HG02642 (cell line): ENCODE measurements at regions not wholly inside any gene's neighbourhood (a gene's known extent, or its start where the extent isn't known, plus 50 kb on each side); places are given as distances from the start of the nearest gene placed in this dataset.

ENCODE experiments used
- ATAC-seq: cut with Tn5 transposase; IDR thresholded peaks from one replicate; pipeline ENCODE4 v1.9.1; 2021; ENCODE audit warnings: mild to moderate bottlenecking; ENCODE audit not compliant: unreplicated experiment, poor library complexity

DNA sequence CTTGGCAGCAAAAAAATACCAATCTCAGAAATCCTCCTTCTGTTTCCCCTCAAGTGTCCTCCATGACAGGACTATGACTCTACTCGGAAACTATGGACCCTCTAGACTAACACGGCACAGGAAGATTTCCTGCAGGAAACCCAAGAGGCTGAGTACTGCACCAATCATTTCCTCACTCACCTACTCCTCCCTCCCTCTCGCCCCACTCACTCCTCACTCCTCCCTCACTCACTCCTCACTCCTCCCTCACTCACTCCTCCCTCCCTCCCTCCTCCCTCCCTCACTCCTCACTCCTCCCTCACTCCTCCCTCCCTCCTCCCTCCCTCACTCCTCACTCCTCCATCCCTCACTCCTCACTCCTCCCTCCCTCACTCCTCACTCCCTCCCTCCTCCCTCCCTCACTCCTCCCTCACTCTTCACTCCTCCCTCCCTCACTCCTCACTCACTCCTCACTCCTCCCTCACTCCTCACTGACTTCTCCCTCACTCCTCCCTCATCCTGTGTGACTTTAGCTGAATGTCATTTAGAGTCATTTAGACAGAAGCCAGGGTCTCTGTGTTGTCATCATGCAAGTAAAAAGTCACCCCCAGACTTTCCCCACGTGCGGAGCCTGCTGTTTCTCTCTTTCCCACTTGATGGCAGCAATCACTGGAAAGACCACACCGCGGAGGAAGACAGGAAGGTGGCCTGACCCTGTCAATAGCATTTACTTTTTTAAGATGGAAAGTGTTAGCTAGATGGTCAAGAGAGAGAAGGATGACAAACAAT, 226.8 kb upstream of the PDE10A start:
- no peak for ATAC-seq

DNA sequence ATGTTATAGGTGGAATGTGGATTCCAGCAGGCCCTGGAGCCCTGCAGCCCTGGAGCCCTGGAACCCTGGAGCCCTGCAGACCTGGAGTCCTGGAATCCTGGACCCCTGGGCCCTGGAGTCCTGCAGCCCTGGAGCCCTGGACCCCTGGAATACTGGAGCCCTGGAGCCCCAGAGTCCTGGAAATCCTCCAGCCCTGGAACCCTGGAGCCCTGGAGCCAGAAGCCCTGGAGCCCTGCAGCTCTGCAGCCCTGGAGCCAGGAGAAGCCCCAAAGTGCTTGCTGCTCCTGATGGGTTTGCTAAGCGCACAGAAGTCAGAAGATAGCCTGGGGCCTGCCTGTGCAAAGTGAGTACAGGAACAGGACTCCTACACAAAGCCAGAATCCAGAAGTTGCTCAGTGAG, 223.1 kb upstream of the PDE10A start:
- ATAC-seq, result no peak

DNA sequence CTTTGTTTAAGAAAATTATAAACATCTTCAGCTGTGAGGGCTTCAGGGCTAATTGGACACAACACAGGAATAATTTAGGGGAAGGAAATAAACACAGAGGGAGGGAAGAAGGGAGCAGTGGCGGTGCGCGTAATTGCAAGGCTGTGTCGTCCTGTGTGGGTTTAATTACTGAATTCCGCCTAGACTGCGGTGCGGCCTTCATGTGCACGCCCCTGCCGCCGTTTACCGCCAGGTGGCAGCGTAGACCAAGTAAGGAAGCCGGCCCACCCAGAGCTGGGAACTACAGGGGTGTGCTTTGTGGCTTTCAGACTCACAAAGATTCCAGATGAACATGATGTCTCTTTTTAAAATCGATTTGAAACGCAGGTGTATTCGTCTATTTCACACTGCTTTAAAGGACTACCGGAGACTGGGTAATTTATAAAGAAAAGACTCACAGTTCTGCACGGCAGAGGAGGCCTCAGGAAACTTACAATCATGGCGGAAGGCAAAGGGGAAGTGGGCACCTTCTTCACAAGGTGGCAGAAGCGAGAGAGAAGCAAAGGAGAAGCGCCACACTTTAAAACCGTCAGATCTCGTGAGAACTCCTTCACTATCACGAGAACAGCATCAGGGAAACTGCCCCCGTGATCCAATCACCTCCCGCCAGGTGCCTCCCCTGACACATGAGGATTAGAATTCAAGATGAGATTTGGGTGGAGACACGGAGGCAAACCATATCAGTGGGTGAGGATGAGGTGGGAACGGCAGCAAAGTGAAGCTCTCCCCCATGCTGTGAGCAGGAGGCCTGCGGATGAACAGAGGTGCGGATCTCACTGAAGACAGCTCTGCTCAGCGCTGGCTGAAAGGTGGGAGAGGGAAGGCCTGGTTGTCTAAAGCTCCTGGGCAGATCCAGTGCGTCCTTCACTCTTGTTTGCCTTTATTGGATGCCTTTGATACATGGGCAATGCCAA, 222.0 kb upstream of the PDE10A start:
- peak; percentile 94 for ATAC-seq

DNA sequence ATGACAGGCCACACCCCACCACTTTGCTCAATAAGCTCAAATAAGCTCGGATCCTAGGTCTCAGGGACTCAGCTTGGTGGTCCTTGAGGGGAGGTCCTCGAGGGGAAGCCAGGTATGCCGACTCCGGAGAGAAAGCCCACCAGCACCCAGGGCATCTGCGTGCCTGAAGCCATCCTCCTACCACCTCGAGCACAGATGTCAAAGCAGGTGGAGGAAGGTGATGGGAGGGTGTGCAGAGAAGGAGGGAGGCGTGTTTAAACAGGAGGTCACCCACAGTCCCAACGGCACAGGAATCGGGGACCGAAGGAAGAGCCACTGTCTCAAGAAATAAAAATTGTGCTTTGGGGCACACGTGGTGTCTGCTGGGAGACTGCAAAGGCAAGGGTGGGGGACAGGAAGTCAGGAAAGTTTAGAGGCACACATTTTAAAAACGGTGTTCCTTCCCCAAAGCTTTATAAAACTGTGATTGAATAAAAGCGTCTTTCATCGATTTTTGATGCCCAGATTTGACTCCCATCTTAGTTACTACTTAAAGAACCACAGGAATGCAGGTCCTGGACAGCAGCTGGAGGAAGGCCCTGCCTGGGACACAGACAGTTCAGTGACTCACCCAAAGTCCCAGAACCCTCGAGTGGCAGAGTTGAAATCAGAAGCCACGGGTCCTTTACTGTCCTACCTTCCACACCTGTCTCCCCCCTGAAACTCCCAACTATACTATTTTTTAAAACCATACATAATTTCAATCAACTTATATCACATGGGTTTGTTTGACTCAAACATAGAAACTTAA, 221.0 kb upstream of the PDE10A start:
- no peak for ATAC-seq

DNA sequence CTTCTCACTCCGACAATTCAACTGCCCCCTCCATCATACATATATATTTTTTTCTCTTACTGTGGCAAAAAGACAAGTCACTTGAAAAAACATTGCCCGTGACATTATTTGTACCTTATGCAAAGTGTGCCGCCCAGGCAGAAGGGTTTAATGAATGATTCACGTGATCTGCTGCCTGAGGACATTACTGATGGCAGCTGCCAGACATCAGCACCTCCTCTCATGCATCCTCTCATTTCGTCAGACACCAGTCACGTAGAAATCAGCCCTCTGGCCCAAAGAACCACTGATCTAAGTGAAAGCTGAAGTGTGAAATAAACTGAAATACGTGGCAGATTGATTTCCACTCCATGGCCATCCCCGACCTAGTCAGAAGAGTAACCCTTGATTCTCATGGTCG, 218.8 kb upstream of the PDE10A start:
- ATAC-seq, result no peak

DNA sequence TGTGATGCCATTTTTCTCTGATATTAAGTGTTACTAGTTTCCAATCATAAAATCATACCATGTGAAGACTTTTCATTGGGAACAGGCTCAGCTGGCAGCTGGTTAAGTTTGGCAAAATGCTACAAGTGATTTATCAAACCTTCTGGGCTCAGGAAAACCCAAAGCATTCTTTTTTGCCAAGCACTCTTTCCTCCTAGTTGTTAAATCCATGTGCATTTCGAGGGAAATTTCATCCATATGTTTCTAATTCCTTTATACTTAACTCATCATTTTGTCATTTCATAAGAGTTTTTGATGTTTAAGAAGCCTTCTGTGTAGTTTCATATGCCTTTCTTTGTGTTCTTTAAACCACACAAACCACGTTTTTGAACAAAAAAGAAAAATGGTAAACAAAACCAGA, 217.6 kb upstream of the PDE10A start:
- ATAC-seq, result no peak

DNA sequence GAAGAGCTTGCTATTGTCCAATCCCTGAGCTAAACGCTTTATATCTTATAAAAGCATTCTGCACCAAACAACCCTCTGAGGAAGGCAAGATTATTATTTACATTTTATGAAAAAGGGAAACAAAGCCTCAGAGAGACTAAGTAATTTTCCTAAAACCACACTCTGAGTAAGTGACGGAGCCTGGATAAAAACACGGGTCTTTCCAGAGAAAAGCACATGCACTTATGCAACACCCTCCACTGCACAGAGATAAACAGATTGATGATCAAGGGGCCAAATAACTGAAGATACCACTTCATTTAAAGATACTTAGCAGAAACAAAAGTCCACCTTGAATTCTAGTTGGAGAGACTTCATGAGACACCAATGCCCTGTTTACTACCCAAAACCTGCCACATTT, 214.7 kb upstream of the PDE10A start:
- no peak for ATAC-seq

DNA sequence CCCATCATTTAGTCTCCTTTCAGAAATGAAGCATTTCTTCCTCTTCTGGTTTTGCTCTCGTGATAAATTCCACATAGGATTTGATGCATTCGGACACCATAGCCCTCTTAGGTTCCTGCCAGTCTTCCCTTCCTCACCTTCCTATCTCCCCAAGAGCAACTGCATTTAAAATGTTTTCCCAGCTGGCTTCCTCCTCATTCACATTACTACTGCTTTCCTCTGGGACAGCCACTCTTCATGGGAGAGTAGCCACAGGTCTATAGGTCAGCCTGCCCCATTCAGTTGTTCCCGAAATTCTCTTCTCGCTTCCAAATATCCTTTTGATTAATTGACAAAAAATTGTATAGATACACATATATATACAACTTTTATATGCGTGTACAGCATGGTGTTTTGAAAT, 214.2 kb upstream of the PDE10A start:
- no peak for ATAC-seq

DNA sequence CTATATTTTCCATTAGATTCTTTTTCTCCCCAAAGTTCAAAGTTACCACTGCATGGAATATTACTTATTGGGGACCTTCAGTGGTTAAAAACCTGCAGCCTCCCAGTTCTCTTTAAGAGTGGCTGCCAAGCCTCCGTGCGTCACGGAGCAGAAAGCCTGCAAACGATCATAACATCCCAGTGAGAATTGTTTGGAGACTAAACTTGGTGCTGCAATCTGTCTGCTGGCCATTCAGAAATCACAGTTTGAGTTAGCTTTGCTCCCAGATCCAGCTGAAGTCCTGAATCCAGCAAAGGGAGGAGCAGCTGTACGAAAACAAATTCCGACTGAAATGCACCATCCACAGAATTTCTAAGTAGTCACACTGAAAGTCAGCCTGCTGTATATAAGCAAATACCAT, 213.5 kb upstream of the PDE10A start:
- ATAC-seq, result no peak

DNA sequence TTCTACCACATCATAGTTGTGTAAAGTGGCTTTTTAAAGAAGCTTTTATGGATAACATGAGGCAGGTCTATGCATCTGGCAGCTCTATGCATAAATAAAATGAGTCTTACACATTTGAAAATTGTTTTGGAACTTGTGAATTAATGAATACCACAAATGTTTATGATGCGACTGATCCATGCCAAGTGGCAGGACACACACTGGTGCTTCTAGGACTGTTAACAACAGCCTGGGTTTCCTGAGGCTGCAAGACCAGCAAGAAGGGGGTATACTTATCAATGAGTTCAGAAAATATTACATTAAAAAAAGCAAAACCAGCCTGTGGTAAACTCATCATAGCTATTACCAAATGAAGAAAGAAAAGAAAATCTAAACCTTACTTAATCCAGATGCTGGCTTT, 212.9 kb upstream of the PDE10A start:
- no peak for ATAC-seq

DNA sequence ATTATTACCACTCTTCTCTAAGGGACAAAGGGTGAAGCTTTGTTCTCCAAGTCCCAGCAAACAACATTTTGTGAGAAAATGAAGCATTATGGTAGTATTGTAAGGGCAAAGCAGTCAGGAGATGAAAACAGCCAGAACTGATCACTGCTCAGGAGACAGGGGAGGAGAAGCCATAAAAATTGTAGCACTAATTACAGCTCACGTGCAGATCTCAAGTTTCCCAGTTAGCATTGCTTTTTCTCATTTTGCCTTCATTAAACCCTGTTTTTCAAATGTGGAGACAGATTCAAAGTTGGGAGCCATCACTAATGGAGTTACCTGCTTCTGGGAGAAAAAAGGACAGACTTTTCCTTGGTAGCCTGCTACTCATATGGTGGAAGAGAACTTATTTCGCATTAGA, 210.9 kb upstream of the PDE10A start:
- no peak for ATAC-seq

DNA sequence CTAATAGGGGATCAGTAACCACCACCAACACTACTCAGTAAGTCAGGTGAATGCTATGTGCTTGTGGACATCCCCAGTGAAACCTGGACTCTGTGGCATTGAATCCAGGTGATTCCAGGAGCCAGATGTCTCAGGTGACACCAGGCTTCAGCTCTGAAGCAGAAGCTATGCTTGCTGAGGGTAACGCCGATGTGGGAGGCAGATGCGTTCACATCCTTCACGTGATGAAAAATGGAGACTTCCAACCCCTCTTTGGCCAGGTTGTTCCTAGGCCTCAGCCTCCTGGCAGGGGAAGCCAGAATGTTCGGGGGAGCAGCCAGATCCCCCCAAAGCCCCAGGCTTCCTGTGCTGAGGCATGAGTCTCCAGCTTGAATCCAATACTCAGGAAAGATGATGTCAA, 209.8 kb upstream of the PDE10A start:
- ATAC-seq, result no peak

DNA sequence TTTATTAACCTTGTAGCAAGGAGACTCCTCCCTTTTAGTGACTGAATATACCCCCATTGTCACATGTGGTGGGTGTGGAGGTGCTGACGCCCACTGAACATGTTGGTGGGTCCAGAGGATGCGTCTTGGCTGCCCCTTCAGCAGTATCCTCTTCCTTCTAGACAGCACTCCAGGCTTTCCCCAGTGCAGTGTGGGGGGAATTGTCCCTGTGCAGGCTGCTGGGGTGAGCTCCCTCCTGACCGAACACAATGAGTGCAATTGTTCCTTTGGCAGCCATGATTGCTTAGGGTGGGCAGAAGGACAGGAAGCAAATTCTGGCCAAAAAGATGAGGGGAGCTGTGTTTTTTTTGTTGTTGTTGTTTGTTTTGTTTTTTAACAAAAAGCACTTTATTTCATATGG, 209.3 kb upstream of the PDE10A start:
- no peak for ATAC-seq

DNA sequence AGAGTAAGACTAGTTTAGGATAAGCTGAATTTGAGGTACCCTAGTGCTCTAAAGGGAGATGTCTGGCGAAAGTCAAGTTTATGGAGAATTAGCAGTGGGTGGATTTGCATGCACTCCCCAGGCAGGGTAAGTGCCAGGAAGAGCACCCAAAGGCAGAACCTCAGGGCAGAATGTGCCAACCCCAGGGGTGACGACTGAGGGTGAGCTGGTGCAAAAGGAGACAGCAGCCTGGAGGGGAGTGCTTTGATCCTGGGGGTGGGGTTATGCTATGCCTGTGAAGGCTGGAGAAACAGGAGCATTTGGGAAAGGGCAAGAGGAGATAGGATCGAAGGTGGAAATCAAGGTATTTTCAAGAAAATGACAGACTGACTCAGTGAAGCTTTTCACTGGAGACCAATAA, 208.5 kb upstream of the PDE10A start:
- ATAC-seq, result no peak

DNA sequence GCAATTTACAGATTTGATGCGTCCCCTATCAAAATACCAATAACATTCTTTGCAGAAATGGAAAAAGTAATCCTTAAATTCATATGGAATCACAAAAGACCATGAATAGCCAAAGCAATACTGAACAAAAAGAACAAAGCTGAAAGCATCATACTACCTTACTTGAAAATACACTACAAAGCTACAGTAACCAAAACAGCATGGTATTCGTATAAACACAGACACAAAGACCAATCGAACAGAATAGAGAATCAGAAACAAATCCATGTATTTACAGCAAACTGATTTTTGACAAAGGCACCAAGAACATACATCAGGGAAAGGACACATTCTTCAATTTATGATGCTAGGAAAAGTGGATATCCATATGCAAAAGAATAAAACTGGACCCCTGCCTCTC, 206.5 kb upstream of the PDE10A start:
- ATAC-seq, result no peak

DNA sequence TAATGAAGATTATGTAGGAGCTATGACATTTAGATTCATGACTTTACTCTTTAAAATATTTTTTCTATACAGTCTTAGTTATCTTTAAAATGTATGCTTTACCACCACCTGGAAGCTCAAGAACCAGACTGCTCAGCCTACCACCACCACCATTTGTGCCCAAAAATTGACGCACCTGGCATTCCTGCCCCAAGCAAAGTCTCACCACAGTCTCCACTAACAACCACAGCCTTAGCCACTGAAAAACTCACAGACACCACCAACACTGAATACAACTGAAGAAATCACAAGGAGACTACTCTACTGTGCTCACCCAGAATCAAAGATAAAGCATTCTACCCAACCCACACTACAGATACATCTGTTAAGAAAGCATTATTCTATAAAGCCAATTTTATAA, 201.9 kb upstream of the PDE10A start:
- ATAC-seq, result no peak

DNA sequence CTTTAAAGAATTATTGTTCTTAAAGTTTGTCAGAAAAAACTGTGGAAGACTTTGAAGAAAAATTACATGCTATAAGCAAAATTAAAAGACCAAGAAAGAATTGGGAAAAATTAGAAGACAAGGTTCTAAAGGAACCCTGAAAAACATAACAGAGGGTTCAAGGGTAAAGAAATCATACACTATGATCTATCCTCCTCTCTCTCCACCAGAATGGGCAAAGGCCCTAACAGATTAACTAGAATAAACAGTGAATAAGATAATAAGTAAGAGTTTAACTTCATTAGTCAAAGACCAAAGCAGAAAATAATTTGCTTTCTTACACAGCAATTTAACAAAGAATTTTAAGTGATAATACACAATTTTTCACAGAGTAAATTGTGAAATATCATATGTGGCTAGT, 201.2 kb upstream of the PDE10A start:
- no peak for ATAC-seq

DNA sequence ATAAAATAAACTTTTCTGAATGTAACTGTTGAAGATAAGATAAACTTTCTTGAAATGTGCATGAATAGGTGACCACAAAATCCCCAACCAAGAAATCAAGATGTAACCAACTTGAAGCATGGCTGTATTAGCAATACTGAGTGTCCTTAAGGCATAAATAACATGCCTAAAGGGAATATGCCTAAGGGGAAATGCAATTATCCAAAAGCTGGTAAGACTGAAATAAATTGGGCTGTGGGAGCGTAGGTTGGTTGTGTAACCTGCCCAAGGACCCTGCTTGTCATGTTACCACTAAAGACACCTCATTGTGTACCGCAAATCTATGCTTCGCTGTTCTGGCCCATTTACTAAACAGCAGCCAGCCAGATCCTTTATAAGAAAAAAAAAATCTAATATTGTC, 200.8 kb upstream of the PDE10A start:
- no peak for ATAC-seq

DNA sequence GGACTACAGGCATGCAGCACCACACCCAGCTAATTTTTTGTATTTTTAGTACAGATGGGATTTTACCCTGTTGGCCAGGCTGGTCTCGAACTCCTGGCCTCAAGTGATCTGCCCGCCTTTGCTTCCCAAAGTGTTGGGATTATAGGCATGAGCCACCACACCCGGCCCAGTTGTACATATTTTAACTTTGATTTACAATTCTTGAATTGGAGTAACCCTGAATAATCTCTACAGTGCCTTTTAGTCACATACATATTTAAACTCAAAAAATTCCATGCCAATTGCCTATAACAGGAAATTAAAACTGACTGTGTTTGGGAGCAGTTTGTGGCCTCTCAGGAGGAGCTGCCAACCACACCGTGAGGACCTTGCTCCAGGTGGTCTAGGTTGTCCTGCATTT, 199.8 kb upstream of the PDE10A start:
- ATAC-seq, result no peak

DNA sequence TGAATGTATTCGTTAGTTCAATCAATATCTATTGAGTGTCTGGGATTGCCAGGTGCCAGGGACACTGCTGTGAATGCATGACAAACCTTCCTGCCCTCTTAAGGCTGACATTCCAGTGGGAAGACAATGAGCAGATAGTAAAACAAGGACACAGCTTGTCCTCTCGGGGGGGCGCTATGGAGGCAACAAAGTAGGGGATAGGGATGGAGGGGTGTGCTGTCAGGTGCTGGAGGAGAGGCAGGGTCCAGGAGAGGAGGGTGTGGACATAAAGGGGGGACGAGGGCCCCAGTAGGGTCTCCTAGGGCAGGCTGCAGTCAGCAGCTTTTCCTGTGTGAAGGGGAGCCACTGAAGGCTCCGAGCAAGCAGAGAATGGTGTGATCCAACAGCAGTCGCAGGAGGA, 198.2 kb upstream of the PDE10A start:
- no peak for ATAC-seq

DNA sequence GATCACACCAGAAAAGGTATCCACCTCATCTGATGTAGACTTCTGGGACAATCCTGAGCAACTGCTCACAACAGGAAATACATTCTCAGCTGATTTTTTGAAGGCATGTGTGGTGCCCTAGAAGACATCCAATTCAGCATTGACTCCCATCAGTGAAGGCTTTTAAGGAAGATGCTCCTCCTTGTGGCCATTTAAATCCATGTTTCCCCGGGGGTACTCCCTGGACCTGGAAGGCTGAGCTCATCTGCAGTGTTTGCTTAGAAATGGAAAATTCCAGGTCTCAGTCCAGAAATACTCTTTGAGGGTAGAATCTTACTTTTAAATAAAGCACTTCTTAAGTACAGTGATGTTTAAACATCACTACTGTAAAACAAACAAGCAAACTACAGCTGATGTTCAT, 195.5 kb upstream of the PDE10A start:
- no peak for ATAC-seq
